ENCODE measurements at regions not wholly inside any gene's neighbourhood (a gene's known extent, or its start where the extent isn't known, plus 50 kb on each side); places are given as distances from the start of the nearest gene placed in this dataset.
"Not testable (repeated sequence)": the region's sequence is repeated elsewhere in the genome, so short reads cannot be mapped to it uniquely, and the experiment has no call there.

- no peak for DNase-seq (ENCODE audit: insufficient read length, low spot score, missing footprints)
- no peaks in the 10 kb centered on the region for H4K20me1 ChIP-seq (ENCODE audit: insufficient read depth, low read length)
- H3K4me2 ChIP-seq (ENCODE audit: insufficient read depth, low read length), result peak overlapping the region; percentile 55
- H3K9me3 ChIP-seq (ENCODE audit: low read depth, low read length), result no peaks in the 10 kb centered on the region
- peaks cover 3% of the 10 kb centered on the region for H3K4me1 ChIP-seq (ENCODE audit: insufficient read depth, low read length)
- H2AFZ ChIP-seq (ENCODE audit: low read length), result peak overlapping the region; percentile 74
- H3K27me3 ChIP-seq (ENCODE audit: insufficient read depth, low read length), result no peaks in the 10 kb centered on the region
- H3K27ac ChIP-seq (ENCODE audit: low read depth, low read length), result no peak overlapping the region
- no peak for TF ChIP-seq CTCF (IDR thresholded peaks at IDR 0.05; ENCODE audit: extremely low read depth, low read depth, low read length)
- H3K36me3 ChIP-seq (ENCODE audit: insufficient read depth, low read length), result no peaks in the 10 kb centered on the region
- H3K4me3 ChIP-seq (ENCODE audit: insufficient read depth, low read length), result peak overlapping the region; percentile 31
- H3K79me2 ChIP-seq (ENCODE audit: insufficient read depth, low read length), result no peaks in the 10 kb centered on the region
Observed at GRCh38 chr3:160052385-160053047, 63.9 kb downstream of the IL12A start.

DNA sequence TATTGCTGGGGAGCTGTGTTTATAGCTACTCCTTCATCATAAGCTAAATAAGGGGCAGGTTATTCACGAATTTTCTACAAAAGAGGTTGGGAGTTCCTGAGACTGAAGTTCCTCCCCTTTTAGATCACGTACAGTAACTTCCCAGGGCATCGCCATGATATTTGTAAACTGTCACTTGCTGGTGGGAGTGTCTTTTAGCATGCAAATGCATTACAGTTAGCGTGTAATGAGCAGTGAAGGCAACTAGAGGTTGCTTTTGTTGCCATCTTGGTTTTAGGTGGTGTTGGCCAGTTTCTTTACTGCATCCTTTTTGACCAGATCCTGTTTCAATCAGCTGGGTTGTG is 64.4 kb downstream of the IL12A start:
- peak overlapping the region; percentile 74 for H2AFZ ChIP-seq (ENCODE audit: low read length)
- no peak for DNase-seq (ENCODE audit: insufficient read length, low spot score, missing footprints)
- no peak for TF ChIP-seq CTCF (IDR thresholded peaks at IDR 0.05; ENCODE audit: extremely low read depth, low read depth, low read length)
- peak overlapping the region; percentile 55 for H3K4me2 ChIP-seq (ENCODE audit: insufficient read depth, low read length)
- no peaks in the 10 kb centered on the region for H3K36me3 ChIP-seq (ENCODE audit: insufficient read depth, low read length)
- H3K4me1 ChIP-seq (ENCODE audit: insufficient read depth, low read length), result peaks cover 3% of the 10 kb centered on the region
- H3K9me3 ChIP-seq (ENCODE audit: low read depth, low read length), result no peaks in the 10 kb centered on the region
- H3K27me3 ChIP-seq (ENCODE audit: insufficient read depth, low read length), result no peaks in the 10 kb centered on the region
- no peaks in the 10 kb centered on the region for H3K79me2 ChIP-seq (ENCODE audit: insufficient read depth, low read length)
- H3K27ac ChIP-seq (ENCODE audit: low read depth, low read length), result no peak overlapping the region
- no peaks in the 10 kb centered on the region for H4K20me1 ChIP-seq (ENCODE audit: insufficient read depth, low read length)
- peak overlapping the region; percentile 31 for H3K4me3 ChIP-seq (ENCODE audit: insufficient read depth, low read length)

DNA sequence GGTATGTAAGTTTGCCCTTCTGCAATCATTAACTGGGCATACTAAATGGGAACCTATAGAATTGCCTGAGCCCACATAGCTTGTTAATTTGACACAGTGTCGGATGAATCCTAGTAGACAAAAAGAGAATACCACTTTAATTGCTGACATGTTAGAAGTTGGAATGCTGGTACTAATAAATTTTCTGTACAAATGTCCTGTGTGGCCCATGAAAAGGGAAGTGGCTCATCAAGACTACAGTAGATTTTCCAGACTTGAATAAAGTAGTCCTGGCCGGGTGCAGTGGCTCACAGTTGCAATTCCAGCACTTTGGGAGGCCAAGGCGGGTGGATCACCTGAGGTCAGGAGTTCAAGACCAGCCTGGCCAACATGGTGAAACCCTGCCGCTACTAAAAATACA is 66.2 kb downstream of the IL12A start:
- not testable (repeated sequence) for H3K9me3 ChIP-seq (ENCODE audit: low read depth, low read length)

GRCh38 chr3:160055659-160056058 is 67.0 kb downstream of the IL12A start:
- H3K79me2 ChIP-seq (ENCODE audit: insufficient read depth, low read length), result no peaks in the 10 kb centered on the region
- no peaks in the 10 kb centered on the region for H4K20me1 ChIP-seq (ENCODE audit: insufficient read depth, low read length)
- no peaks in the 10 kb centered on the region for H3K27me3 ChIP-seq (ENCODE audit: insufficient read depth, low read length)
- no peak overlapping the region for H3K4me3 ChIP-seq (ENCODE audit: insufficient read depth, low read length)
- peaks cover 3% of the 10 kb centered on the region for H3K4me1 ChIP-seq (ENCODE audit: insufficient read depth, low read length)
- DNase-seq (ENCODE audit: insufficient read length, low spot score, missing footprints), result no peak
- no peaks in the 10 kb centered on the region for H3K36me3 ChIP-seq (ENCODE audit: insufficient read depth, low read length)
- H3K9me3 ChIP-seq (ENCODE audit: low read depth, low read length), result no peaks in the 10 kb centered on the region
- no peak overlapping the region for H3K4me2 ChIP-seq (ENCODE audit: insufficient read depth, low read length)
- TF ChIP-seq CTCF (IDR thresholded peaks at IDR 0.05; ENCODE audit: extremely low read depth, low read depth, low read length), result no peak
- no peak overlapping the region for H3K27ac ChIP-seq (ENCODE audit: low read depth, low read length)
- no peak overlapping the region for H2AFZ ChIP-seq (ENCODE audit: low read length)

More for the DNA sequence above, 66.2 kb downstream of the IL12A start:
- H3K4me3 ChIP-seq (ENCODE audit: insufficient read depth, low read length); DNase-seq (ENCODE audit: insufficient read length, low spot score, missing footprints); H3K27me3 ChIP-seq (ENCODE audit: insufficient read depth, low read length); H3K79me2 ChIP-seq (ENCODE audit: insufficient read depth, low read length); H3K4me2 ChIP-seq (ENCODE audit: insufficient read depth, low read length); H4K20me1 ChIP-seq (ENCODE audit: insufficient read depth, low read length); H3K4me1 ChIP-seq (ENCODE audit: insufficient read depth, low read length); H3K36me3 ChIP-seq (ENCODE audit: insufficient read depth, low read length); H3K27ac ChIP-seq (ENCODE audit: low read depth, low read length); H2AFZ ChIP-seq (ENCODE audit: low read length): not testable (repeated sequence)

All from osteoblast (primary cell).